ENCODE measurements at regions not wholly inside any gene's neighbourhood (a gene's known extent, or its start where the extent isn't known, plus 50 kb on each side); places are given as distances from the start of the nearest gene placed in this dataset.
A peak's percentile ranks its signal among the peaks of the same experiment; 100 is the strongest.
"Not testable (repeated sequence)": the region's sequence is repeated elsewhere in the genome, so short reads cannot be mapped to it uniquely, and the experiment has no call there.

DNA sequence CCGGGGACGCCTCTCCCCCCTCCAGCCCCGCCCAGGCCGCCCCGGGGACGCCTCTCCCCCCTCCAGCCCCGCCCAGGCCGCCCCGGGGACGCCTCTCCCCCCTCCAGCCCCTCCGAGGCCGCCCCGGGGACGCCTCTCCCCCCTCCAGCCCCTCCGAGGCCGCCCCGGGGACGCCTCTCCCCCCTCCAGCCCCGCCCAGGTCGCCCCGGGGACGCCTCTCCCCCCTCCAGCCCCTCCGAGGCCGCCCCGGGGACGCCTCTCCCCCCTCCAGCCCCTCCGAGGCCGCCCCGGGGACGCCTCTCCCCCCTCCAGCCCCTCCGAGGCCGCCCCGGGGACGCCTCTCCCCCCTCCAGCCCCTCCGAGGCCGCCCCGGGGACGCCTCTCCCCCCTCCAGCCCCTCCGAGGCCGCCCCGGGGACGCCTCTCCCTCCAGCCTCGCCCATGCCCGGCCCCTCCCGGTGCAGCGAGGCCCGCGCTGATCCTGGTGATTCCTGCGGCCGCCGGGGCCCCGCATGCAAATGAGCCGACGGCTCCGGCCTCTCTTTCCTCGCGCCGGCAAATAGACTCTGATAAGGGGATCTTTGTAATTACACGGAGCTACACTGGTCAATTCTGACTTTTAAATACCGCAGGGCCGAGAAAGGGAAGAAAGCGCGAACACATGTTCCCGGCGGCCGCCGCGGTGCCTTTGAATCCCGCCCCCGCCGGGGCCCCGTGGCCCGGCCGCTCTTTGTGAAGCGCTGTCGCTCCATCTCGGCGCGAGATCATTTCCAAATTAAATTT lies 114.7 kb upstream of the NKX1-1 start:
- H3K36me3 ChIP-seq (ENCODE audit: control insufficient read depth in 2 of 2, insufficient read depth in 2 of 2, low read length in 2 of 2); H3K4me1 ChIP-seq (ENCODE audit: control insufficient read depth, insufficient read depth, low read length); H3K9ac ChIP-seq (ENCODE audit: low read length in 2 of 2); H3K27ac ChIP-seq (ENCODE audit: low read length); H3K9me3 ChIP-seq (ENCODE audit: control insufficient read depth in 2 of 2, low read length in 2 of 2): not testable (repeated sequence)
- Histone ChIP-seq H3K4me3 (ENCODE audit: low read length in 2 of 2) (peak overlapping the region in 1 of 2 donors; percentile 49), H3K27me3 (ENCODE audit: control insufficient read depth in 1 of 2, insufficient read depth in 2 of 2, low read length in 2 of 2) (peaks cover 43 to 45% of the 10 kb centered on the region in 2 donors)

DNA sequence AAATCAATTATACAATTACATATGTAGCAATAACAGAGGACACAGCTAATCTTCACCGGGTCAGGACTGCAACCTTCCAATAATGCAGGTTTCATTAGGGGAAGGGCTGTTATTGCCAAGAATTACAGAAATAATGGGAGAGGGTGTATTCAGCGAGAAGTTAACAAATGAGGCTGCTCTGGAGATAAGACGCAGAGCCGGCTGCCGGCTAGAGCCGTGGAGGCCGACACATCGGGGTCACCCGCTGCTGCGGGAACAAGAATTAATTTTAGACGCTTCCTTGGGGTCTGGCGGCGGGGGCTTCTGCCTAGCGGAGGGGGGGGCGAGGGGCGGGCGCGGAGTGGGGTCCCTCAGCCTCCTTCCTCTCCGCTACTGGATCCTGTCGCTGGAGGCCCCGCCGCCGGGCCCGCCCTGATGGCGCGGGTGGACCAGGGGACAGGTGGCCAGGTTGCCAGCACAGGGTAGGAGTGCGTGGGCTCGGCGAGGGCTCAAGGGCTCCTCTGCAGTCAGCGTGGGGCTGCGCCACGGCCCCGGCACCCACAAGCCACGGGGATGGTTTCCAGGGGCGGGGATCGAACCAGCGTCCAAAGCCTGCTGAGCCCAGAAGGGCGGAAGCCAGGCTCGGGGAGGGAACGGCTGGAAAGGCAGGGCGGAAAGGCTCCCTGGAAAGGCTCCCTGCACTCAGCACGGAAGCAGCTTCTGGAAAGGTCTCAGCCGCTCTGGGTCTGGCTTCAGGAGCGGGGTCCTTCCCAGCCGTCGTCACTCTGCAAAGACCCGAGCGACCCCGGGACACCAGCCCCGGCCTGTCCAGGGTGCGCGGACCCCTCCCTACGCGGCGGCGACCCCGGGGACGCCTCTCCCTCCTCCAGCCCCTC lies 113.8 kb upstream of the NKX1-1 start:
- Histone ChIP-seq H3K9me3 (ENCODE audit: control insufficient read depth in 2 of 2, low read length in 2 of 2) (peaks cover 0 to 4% of the 10 kb centered on the region in 2 donors), H3K4me3 (ENCODE audit: low read length in 2 of 2) (peak overlapping the region in 1 of 2 donors; percentile 22), H3K9ac (ENCODE audit: low read length in 2 of 2) (no peak overlapping the region), H3K36me3 (ENCODE audit: control insufficient read depth in 2 of 2, insufficient read depth in 2 of 2, low read length in 2 of 2) (no peaks in the 10 kb centered on the region), H3K27me3 (ENCODE audit: control insufficient read depth in 1 of 2, insufficient read depth in 2 of 2, low read length in 2 of 2) (peaks cover 43 to 48% of the 10 kb centered on the region in 2 donors), H3K27ac (ENCODE audit: low read length) (no peak overlapping the region), H3K4me1 (ENCODE audit: control insufficient read depth, insufficient read depth, low read length) (no peaks in the 10 kb centered on the region)

DNA sequence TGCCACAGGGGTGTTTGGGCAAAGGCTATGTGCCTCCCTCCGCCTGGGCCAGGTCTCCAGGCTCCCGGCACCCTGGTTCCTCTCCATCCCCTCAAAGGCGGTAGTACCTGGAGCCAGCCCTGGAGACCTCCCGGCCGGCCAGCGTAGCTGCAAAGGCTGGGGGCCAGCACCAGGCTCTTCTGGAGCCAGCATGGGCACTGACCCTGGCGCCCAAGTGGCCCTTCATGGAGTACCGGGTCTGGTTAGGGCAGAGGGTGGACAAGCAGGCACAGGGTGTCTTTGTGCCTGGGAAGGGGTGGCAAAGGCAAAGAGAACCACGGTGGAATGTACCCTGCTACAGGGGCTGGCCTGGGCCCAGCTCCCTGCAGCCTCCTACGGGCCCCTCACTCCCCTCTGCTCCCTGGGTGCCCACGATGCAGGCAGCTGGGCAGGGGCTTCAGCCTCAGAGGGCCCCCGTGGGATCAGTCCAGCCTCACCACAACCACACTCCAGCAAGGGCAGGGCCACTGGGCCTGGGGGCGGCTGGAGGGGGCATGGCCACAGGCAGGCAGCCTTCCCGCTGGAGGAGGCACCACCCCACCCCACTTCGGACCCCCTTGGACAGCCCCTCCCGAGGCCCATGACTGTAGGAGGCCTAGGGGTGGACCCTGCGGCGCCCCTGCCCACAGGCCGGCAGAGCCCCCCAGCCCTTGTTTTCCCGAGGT lies 112.9 kb upstream of the NKX1-1 start:
- no peak overlapping the region for H3K9ac ChIP-seq (ENCODE audit: low read length in 2 of 2)
- no peaks in the 10 kb centered on the region for H3K4me1 ChIP-seq (ENCODE audit: control insufficient read depth, insufficient read depth, low read length)
- peaks cover 44 to 46% of the 10 kb centered on the region in 2 donors for H3K27me3 ChIP-seq (ENCODE audit: control insufficient read depth in 1 of 2, insufficient read depth in 2 of 2, low read length in 2 of 2)
- peaks cover 0 to 4% of the 10 kb centered on the region in 2 donors for H3K9me3 ChIP-seq (ENCODE audit: control insufficient read depth in 2 of 2, low read length in 2 of 2)
- no peak overlapping the region for H3K27ac ChIP-seq (ENCODE audit: low read length)
- no peaks in the 10 kb centered on the region for H3K36me3 ChIP-seq (ENCODE audit: control insufficient read depth in 2 of 2, insufficient read depth in 2 of 2, low read length in 2 of 2)
- H3K4me3 ChIP-seq (ENCODE audit: low read length in 2 of 2) = no peak overlapping the region

DNA sequence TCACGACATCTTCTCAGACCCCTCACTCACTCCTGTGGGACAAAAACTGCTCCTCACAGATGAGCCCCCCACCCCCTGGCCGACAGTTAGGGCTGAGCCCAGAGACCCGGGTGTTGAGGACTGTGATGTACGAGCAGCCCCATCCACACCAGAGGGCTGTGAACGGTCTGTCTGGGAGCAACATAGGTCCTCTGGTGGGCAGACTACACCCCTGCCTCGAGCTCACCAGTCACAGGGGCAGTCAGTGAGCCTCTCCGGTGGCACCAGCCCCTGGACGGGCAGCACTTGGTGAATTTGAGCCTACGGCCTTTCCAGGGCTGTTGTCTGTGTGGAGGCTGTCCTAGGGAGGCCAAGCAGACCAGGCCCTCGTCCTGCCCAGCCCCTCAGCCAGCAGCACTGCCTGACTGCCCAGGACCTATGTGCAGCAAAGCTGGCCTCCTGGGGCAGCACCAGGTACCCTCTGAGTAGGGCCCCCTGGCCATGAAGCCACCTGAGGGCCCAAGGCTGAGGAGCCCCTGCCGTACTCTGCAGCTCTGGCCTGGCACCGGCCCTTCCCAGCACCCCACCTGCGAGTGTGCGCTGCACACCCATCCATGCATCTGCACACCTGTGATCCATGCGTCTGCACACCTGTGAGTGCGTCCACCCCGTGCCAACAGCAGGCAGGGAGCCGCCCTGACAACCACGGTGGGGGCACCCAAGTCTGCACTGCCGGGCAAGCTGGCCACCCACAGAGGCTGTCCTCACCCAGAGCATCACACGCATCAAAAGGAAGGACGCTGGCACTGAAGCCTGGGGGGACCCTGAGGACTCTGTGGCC lies 111.6 kb upstream of the NKX1-1 start:
- Histone ChIP-seq H3K27ac (ENCODE audit: low read length) (no peak overlapping the region), H3K4me3 (ENCODE audit: low read length in 2 of 2) (no peak overlapping the region), H3K36me3 (ENCODE audit: control insufficient read depth in 2 of 2, insufficient read depth in 2 of 2, low read length in 2 of 2) (no peaks in the 10 kb centered on the region), H3K27me3 (ENCODE audit: control insufficient read depth in 1 of 2, insufficient read depth in 2 of 2, low read length in 2 of 2) (peaks cover 44 to 55% of the 10 kb centered on the region in 2 donors), H3K4me1 (ENCODE audit: control insufficient read depth, insufficient read depth, low read length) (no peaks in the 10 kb centered on the region), H3K9me3 (ENCODE audit: control insufficient read depth in 2 of 2, low read length in 2 of 2) (peaks cover 0 to 3% of the 10 kb centered on the region in 2 donors), H3K9ac (ENCODE audit: low read length in 2 of 2) (no peak overlapping the region)

DNA sequence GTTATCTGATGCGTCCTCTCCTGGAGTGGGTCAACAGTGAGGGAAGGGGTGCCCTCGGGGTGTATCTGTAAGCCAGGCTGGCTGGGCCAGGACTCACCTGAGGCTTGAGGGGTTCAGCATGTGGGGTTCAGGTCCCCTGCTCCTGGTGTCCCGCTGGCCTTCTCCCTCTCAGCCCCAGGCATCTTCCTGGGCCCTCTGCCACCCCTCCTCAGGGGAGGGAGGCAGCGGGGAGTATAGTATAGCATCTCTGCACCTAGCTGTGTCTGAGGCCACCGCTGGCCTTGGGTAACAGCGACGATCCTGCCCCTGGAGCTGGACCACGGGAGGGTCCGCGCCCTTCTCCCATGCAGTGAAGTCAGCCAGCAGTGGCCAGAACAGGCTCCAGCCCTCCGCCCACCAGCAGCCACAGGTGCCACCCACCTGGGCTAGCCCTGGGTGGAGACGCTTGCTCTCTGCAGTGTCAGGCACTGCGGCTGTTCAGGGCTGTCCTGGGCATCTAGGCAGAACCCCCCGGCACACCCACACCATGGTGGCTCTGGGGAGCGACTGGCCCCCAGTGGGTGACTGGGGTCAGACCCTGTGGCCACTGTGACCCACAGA lies 110.7 kb upstream of the NKX1-1 start:
- Histone ChIP-seq H3K27me3 (ENCODE audit: control insufficient read depth in 1 of 2, insufficient read depth in 2 of 2, low read length in 2 of 2) (peaks cover 38 to 55% of the 10 kb centered on the region in 2 donors), H3K9me3 (ENCODE audit: control insufficient read depth in 2 of 2, low read length in 2 of 2) (no peaks in the 10 kb centered on the region)

DNA sequence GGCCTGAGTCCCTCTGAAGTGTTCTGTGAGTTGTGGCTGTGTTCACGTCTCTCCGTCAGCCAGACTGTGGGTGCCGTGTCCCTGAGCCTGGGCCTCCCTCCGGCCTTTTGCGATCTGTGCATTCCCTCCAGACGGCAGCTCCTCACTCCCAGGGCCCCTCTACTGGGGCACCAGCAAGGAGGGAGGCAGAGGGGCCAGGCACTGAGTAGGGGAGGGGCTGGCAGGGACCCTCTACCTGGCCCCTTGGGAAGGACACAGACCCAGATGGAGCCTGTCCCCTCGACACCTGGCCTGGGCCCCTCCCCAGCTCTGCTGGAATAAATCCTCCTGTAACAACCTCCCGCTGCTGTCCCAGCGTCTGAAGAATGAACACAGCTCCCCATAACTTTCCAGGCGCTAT lies 110.0 kb upstream of the NKX1-1 start:
- Histone ChIP-seq H3K9ac (ENCODE audit: low read length in 2 of 2) (no peak overlapping the region), H3K27ac (ENCODE audit: low read length) (no peak overlapping the region), H3K4me1 (ENCODE audit: control insufficient read depth, insufficient read depth, low read length) (peaks cover 3% of the 10 kb centered on the region), H3K27me3 (ENCODE audit: control insufficient read depth in 1 of 2, insufficient read depth in 2 of 2, low read length in 2 of 2) (peaks cover 39 to 47% of the 10 kb centered on the region in 2 donors), H3K4me3 (ENCODE audit: low read length in 2 of 2) (no peak overlapping the region), H3K9me3 (ENCODE audit: control insufficient read depth in 2 of 2, low read length in 2 of 2) (no peaks in the 10 kb centered on the region), H3K36me3 (ENCODE audit: control insufficient read depth in 2 of 2, insufficient read depth in 2 of 2, low read length in 2 of 2) (no peaks in the 10 kb centered on the region)

More for the DNA sequence above, 110.7 kb upstream of the NKX1-1 start:
- H3K9ac ChIP-seq (ENCODE audit: low read length in 2 of 2) = no peak overlapping the region
- H3K27ac ChIP-seq (ENCODE audit: low read length) = no peak overlapping the region
- H3K4me3 ChIP-seq (ENCODE audit: low read length in 2 of 2) = no peak overlapping the region
- H3K4me1 ChIP-seq (ENCODE audit: control insufficient read depth, insufficient read depth, low read length) = peaks cover 3% of the 10 kb centered on the region
- no peaks in the 10 kb centered on the region for H3K36me3 ChIP-seq (ENCODE audit: control insufficient read depth in 2 of 2, insufficient read depth in 2 of 2, low read length in 2 of 2)

DNA sequence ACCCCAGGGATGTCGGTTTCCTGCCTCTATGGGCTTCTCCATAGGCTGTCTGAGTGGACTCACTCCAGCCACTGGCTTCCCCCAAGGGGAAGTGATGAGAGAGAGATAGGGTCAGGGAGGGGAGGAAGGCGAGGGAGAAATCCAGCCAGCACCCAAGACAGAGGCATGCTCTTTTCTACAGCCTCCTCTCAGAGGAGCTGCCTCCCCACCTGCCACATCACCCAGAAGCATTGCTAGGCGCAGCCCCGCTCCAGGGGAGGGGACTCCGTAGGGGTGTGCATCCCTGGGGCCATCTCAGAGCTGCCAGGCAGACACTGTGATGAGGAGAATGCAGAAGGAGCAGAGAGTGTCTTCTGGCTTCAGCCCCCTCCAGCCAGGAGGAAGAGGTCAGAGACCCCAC lies 109.5 kb upstream of the NKX1-1 start:
- Histone ChIP-seq H3K4me3 (ENCODE audit: low read length in 2 of 2) (no peak overlapping the region), H3K36me3 (ENCODE audit: control insufficient read depth in 2 of 2, insufficient read depth in 2 of 2, low read length in 2 of 2) (no peaks in the 10 kb centered on the region), H3K9ac (ENCODE audit: low read length in 2 of 2) (no peak overlapping the region), H3K27me3 (ENCODE audit: control insufficient read depth in 1 of 2, insufficient read depth in 2 of 2, low read length in 2 of 2) (peaks cover 39 to 46% of the 10 kb centered on the region in 2 donors), H3K4me1 (ENCODE audit: control insufficient read depth, insufficient read depth, low read length) (peaks cover 3% of the 10 kb centered on the region), H3K9me3 (ENCODE audit: control insufficient read depth in 2 of 2, low read length in 2 of 2) (no peaks in the 10 kb centered on the region), H3K27ac (ENCODE audit: low read length) (no peak overlapping the region)

DNA sequence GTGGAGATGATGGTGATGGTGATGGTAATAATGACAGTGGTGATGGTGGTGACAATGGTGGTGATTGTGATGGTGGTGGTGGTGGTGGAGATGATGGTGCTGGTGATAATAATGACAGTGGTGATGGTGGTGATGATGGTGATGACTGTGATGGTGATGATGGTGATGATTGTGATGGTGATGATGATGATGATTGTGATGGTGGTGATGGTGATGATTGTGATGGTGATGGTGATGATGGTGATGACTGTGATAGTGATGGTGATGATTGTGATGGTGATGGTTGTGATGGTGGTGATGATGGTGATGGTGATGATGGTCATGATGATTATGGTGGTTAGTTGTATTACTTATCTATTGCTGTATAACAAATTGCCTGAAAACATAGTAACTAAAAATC lies 108.9 kb upstream of the NKX1-1 start:
- no peaks in the 10 kb centered on the region for H3K36me3 ChIP-seq (ENCODE audit: control insufficient read depth in 2 of 2, insufficient read depth in 2 of 2, low read length in 2 of 2)
- H3K9ac ChIP-seq (ENCODE audit: low read length in 2 of 2) = no peak overlapping the region
- H3K27me3 ChIP-seq (ENCODE audit: control insufficient read depth in 1 of 2, insufficient read depth in 2 of 2, low read length in 2 of 2) = peaks cover 37 to 47% of the 10 kb centered on the region in 2 donors
- H3K9me3 ChIP-seq (ENCODE audit: control insufficient read depth in 2 of 2, low read length in 2 of 2) = no peaks in the 10 kb centered on the region
- no peak overlapping the region for H3K4me3 ChIP-seq (ENCODE audit: low read length in 2 of 2)
- peaks cover 3% of the 10 kb centered on the region for H3K4me1 ChIP-seq (ENCODE audit: control insufficient read depth, insufficient read depth, low read length)
- no peak overlapping the region for H3K27ac ChIP-seq (ENCODE audit: low read length)

DNA sequence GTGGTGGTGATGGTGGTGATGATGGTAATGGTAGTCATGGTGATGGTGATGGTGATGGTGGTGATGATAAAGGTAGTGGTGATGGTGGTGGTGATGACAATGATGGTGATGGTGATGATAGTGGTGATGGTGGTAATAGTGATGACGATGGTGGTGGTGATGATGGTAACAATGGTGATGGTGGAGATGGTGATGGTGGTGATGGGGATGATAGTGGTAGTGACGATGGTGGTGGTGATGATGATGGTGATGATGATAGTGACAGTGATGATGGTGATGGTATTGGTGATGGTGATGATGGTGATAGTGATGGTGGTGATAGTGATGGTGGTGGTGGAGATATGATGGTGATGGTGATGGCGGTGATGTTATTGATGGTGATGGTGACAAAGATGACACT lies 108.4 kb upstream of the NKX1-1 start:
- H3K27ac ChIP-seq (ENCODE audit: low read length) = no peak overlapping the region
- H3K4me1 ChIP-seq (ENCODE audit: control insufficient read depth, insufficient read depth, low read length) = peaks cover 3% of the 10 kb centered on the region
- H3K9ac ChIP-seq (ENCODE audit: low read length in 2 of 2) = no peak overlapping the region
- no peaks in the 10 kb centered on the region for H3K9me3 ChIP-seq (ENCODE audit: control insufficient read depth in 2 of 2, low read length in 2 of 2)
- H3K4me3 ChIP-seq (ENCODE audit: low read length in 2 of 2) = no peak overlapping the region
- no peaks in the 10 kb centered on the region for H3K36me3 ChIP-seq (ENCODE audit: control insufficient read depth in 2 of 2, insufficient read depth in 2 of 2, low read length in 2 of 2)
- peaks cover 36 to 45% of the 10 kb centered on the region in 2 donors for H3K27me3 ChIP-seq (ENCODE audit: control insufficient read depth in 1 of 2, insufficient read depth in 2 of 2, low read length in 2 of 2)

Measured in stomach smooth muscle (tissue), 2 donors.